ENCODE measurements at regions not wholly inside any gene's neighbourhood (a gene's known extent, or its start where the extent isn't known, plus 50 kb on each side); places are given as distances from the start of the nearest gene placed in this dataset.

DNA sequence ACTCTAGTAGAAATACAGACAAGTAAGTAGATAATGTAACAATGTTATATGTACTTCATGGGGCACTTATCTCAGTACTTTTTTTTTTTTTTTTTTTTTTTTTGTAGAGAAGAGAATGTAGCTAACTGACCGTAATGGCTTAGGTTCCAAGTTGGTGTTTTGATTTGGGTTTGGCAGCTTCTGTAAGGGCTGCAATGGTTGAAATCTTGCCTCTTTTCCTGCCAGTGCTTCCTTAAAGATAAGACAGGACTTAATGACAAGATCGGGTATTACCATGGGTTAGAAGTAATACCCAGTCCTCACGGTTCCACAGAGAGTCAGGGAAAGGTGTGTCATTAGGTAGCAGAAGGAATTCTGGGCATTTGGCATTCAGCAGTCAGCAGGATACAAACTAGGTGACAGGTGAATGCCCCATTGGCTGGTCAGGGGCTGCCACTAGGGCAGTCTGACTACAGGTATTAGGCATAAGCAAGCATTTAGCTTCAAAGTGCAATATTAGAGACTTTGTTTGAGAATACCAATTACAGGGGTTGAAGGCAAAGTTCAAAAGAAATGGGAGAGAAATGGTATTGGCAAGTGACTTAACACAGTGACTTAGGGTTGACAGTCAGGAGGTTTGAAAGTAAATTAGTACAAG is 189.4 kb upstream of the RND3 start:
- TF ChIP-seq, protein P1, sequence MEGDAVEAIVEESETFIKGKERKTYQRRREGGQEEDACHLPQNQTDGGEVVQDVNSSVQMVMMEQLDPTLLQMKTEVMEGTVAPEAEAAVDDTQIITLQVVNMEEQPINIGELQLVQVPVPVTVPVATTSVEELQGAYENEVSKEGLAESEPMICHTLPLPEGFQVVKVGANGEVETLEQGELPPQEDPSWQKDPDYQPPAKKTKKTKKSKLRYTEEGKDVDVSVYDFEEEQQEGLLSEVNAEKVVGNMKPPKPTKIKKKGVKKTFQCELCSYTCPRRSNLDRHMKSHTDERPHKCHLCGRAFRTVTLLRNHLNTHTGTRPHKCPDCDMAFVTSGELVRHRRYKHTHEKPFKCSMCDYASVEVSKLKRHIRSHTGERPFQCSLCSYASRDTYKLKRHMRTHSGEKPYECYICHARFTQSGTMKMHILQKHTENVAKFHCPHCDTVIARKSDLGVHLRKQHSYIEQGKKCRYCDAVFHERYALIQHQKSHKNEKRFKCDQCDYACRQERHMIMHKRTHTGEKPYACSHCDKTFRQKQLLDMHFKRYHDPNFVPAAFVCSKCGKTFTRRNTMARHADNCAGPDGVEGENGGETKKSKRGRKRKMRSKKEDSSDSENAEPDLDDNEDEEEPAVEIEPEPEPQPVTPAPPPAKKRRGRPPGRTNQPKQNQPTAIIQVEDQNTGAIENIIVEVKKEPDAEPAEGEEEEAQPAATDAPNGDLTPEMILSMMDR (IDR thresholded peaks at IDR 0.05; ENCODE audit: low read depth, low read length), result no peak
- TF ChIP-seq EZH2phosphoT487 (IDR thresholded peaks at IDR 0.05; ENCODE audit: low read depth), result no peak

Data from OCI-LY3 (cell line).